ENCODE measurements at regions not wholly inside any gene's neighbourhood (a gene's known extent, or its start where the extent isn't known, plus 50 kb on each side); places are given as distances from the start of the nearest gene placed in this dataset.

DNA sequence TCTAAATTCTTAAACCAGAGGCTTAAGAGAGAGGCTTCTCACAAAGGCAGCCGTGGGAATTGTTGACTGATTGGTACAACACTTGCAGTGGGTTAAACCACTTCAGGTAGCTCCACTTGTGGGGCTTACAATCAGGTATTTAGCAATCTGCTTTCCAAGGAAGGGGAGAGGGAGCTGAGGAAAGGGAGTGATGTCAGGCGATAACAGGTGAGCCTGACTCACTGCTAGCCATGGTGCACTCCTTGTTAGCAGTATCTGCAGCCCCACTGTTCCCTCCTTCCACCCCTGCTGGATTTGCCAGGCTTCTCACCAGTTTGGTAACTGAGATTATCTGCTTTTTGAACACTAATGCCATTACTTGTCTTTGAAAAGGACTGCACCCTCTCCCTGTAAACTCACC lies 1056.7 kb upstream of the FANCL start:
- Mint-ChIP-seq H3K36me3 (ENCODE audit: insufficient read depth, unreplicated experiment) (no peaks in the 10 kb centered on the region), H3K9me3 (ENCODE audit: low read depth, unreplicated experiment) (no peaks in the 10 kb centered on the region), H3K27ac (ENCODE audit: unreplicated experiment) (no peak overlapping the region), H3K4me1 (ENCODE audit: low read depth, unreplicated experiment) (no peaks in the 10 kb centered on the region), H3K4me3 (ENCODE audit: low read depth, unreplicated experiment) (no peak overlapping the region), H3K27me3 (ENCODE audit: unreplicated experiment) (peaks cover 12% of the 10 kb centered on the region)
- DNase-seq = no peak
- CTCF ChIA-PET = no interaction called here
- intact Hi-C loops (cut with micrococcal nuclease; ENCODE audit: unreplicated experiment) = loop anchor here (10.0 kb wide), 1 partner anchor 723 kb away; no protein-coding TSS in a partner anchor
- TF ChIP-seq, protein P1, sequence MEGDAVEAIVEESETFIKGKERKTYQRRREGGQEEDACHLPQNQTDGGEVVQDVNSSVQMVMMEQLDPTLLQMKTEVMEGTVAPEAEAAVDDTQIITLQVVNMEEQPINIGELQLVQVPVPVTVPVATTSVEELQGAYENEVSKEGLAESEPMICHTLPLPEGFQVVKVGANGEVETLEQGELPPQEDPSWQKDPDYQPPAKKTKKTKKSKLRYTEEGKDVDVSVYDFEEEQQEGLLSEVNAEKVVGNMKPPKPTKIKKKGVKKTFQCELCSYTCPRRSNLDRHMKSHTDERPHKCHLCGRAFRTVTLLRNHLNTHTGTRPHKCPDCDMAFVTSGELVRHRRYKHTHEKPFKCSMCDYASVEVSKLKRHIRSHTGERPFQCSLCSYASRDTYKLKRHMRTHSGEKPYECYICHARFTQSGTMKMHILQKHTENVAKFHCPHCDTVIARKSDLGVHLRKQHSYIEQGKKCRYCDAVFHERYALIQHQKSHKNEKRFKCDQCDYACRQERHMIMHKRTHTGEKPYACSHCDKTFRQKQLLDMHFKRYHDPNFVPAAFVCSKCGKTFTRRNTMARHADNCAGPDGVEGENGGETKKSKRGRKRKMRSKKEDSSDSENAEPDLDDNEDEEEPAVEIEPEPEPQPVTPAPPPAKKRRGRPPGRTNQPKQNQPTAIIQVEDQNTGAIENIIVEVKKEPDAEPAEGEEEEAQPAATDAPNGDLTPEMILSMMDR (IDR thresholded peaks at IDR 0.05; ENCODE audit: unreplicated experiment) = no peak
- BruUV-seq (replicated peaks) = no TSS peak

DNA sequence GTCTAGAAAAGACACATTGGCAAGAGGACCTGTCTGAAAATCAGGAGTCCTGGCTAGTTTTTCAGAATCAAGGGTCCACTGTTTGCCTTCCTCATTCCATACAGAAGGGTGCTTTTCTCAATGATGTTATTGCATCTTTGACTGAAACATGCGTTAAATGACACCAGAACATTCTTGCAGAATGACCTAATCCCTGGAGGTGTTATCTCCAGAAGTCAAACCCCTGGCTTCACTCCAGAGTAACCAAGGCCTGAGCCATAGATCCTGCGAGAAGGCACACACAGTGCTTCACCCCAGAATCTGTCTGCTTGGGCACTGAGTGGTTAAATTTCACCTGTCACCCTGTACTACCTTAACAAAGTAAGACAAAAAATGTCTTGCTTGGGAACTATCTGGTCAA lies 1055.2 kb upstream of the FANCL start:
- Mint-ChIP-seq H3K4me1 (ENCODE audit: low read depth, unreplicated experiment) (no peaks in the 10 kb centered on the region), H3K4me3 (ENCODE audit: low read depth, unreplicated experiment) (no peak overlapping the region), H3K27me3 (ENCODE audit: unreplicated experiment) (peaks cover 26% of the 10 kb centered on the region), H3K27ac (ENCODE audit: unreplicated experiment) (no peak overlapping the region), H3K36me3 (ENCODE audit: insufficient read depth, unreplicated experiment) (no peaks in the 10 kb centered on the region), H3K9me3 (ENCODE audit: low read depth, unreplicated experiment) (no peaks in the 10 kb centered on the region)
- BruUV-seq (replicated peaks) = no TSS peak
- CTCF ChIA-PET = no interaction called here
- TF ChIP-seq, protein P1 (IDR thresholded peaks at IDR 0.05; ENCODE audit: unreplicated experiment) = no peak
- DNase-seq = no peak
- intact Hi-C loops (cut with micrococcal nuclease; ENCODE audit: unreplicated experiment) = loop anchor here (10.0 kb wide), 1 partner anchor 721 kb away; no protein-coding TSS in a partner anchor

DNA sequence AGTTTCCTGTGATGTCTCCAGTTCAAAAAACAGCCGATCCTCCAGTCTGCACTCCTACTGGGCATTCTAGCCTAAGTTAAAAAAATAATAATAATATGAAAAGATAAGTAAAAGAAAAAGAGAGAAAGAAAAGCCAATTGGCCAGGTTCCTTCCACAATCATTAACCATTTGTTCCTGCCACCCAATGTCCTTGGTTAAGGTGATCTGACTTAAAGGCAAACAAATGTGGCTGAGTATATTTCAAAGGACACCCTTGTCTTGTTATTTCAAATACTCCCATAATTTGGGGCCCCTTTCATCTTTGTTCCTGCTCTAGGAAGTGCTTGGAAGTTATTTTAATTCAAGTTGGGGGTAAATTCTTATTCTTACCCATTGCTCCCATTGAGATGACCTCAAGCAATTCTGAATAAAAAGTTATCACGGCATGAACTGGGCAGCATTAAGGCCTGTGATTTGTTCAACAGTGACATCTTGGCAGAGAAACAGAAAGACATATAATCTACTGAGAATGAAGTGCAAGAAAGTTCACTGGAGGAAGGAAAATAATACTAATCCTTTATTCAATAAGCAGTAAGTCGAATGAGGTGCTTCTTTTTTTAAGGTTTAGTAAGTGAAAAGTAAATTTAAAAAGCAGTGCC lies 1054.5 kb upstream of the FANCL start:
- no peaks in the 10 kb centered on the region for H3K9me3 Mint-ChIP-seq (ENCODE audit: low read depth, unreplicated experiment)
- no peak overlapping the region for H3K4me3 Mint-ChIP-seq (ENCODE audit: low read depth, unreplicated experiment)
- intact Hi-C loops (cut with micrococcal nuclease; ENCODE audit: unreplicated experiment) = loop anchor here (10.0 kb wide), 1 partner anchor 721 kb away; no protein-coding TSS in a partner anchor
- no peaks in the 10 kb centered on the region for H3K36me3 Mint-ChIP-seq (ENCODE audit: insufficient read depth, unreplicated experiment)
- H3K27me3 Mint-ChIP-seq (ENCODE audit: unreplicated experiment) = peaks cover 30% of the 10 kb centered on the region
- no peak for DNase-seq
- BruUV-seq (replicated peaks) = no TSS peak
- TF ChIP-seq, protein P1 (IDR thresholded peaks at IDR 0.05; ENCODE audit: unreplicated experiment) = no peak
- no peaks in the 10 kb centered on the region for H3K4me1 Mint-ChIP-seq (ENCODE audit: low read depth, unreplicated experiment)
- no peak overlapping the region for H3K27ac Mint-ChIP-seq (ENCODE audit: unreplicated experiment)
- CTCF ChIA-PET = no interaction called here

DNA sequence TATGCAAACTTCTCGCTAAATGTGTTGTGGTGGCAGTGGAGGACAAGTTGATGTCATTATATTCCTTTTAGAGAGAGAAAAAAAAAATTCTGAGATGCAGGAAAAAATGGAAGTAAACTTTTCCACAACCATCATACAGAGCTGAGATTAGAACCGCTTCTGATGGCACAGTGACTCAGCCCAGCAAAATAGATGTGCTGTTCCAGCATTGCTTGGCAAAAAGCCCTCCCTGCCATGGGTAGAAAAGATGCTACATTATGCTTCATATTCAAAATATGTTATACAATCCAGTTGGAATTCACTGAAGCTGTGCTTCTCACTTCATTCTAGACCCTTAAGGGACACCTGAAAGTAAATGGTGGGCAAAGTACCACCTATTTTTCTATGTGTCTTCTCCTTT lies 1047.6 kb upstream of the FANCL start:
- H3K4me3 Mint-ChIP-seq (ENCODE audit: low read depth, unreplicated experiment) = no peak overlapping the region
- CTCF ChIA-PET = no interaction called here
- no peaks in the 10 kb centered on the region for H3K36me3 Mint-ChIP-seq (ENCODE audit: insufficient read depth, unreplicated experiment)
- no TSS peak for BruUV-seq (replicated peaks)
- no peaks in the 10 kb centered on the region for H3K9me3 Mint-ChIP-seq (ENCODE audit: low read depth, unreplicated experiment)
- intact Hi-C loops (cut with micrococcal nuclease; ENCODE audit: unreplicated experiment) = no loop called here
- H3K4me1 Mint-ChIP-seq (ENCODE audit: low read depth, unreplicated experiment) = no peaks in the 10 kb centered on the region
- TF ChIP-seq, protein P1 (IDR thresholded peaks at IDR 0.05; ENCODE audit: unreplicated experiment) = no peak
- peaks cover 57% of the 10 kb centered on the region for H3K27me3 Mint-ChIP-seq (ENCODE audit: unreplicated experiment)
- DNase-seq = no peak
- H3K27ac Mint-ChIP-seq (ENCODE audit: unreplicated experiment) = no peak overlapping the region

Data from Calu3 (cell line).